HG02981 (cell line): ENCODE measurements at regions not wholly inside any gene's neighbourhood (a gene's known extent, or its start where the extent isn't known, plus 50 kb on each side); places are given as distances from the start of the nearest gene placed in this dataset.

ENCODE experiments used
- ATAC-seq: cut with Tn5 transposase; IDR thresholded peaks from one replicate; pipeline ENCODE4 v1.9.1; 2021; ENCODE audit warnings: mild to moderate bottlenecking, moderate library complexity; ENCODE audit not compliant: unreplicated experiment

DNA sequence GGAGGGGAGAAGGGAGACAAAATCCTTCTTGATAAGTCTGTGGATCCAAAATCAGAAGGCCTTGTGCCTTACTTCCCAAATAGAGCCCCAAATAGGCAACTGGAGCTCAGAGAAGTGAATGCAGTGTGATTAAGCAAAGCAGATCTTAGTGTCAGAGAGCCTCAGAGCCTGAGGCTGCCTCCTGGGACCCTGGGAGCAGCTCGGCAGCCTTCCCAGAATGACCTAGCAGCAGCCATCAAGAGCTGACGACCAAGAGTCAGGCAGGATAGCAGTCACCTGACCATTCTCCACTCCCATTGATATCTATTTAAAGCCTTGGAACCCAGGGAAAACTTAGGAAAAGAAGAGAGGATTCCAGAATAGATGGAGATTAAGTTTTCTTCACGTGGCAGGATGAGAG lies 78.0 kb upstream of the SMYD2 start:
- ATAC-seq = no peak

DNA sequence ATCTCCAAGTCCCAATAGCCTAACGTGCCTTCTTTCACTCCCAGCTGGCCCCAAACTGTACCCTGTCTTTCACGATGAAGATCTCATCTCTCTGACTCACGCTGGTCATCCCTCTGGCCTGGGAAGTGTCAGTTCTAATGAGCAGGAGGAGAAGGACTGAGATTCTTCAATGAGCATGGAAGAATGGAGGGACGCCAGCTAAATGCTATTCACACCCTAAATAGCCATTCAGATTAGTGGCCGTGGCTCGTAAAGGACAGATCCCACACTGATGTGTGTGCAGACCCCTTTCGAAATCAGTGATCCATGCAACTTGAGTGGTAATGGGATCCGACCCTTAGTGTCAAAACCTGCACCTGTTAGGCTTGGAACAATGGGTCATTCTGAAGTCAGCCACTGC lies 75.9 kb upstream of the SMYD2 start:
- no peak for ATAC-seq

DNA sequence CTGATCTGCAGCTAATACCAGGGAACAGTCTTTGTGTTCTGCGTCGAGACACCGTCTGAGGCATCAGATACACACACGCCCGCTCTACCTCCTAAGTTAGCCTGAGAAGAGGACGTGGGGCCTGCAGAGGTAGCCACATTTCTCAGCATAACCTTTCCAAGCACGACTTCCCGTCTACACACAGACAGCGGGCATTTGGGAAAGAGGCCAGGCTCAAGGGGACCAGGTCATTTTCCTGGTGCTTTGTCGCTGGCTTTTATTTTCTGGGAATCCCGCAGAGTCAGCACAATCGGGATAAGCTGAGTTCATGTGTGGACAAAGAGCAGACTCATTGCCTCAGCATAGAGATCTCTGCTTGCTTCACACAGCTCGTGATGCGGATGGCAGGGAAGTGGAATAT lies 72.5 kb upstream of the SMYD2 start:
- no peak for ATAC-seq

DNA sequence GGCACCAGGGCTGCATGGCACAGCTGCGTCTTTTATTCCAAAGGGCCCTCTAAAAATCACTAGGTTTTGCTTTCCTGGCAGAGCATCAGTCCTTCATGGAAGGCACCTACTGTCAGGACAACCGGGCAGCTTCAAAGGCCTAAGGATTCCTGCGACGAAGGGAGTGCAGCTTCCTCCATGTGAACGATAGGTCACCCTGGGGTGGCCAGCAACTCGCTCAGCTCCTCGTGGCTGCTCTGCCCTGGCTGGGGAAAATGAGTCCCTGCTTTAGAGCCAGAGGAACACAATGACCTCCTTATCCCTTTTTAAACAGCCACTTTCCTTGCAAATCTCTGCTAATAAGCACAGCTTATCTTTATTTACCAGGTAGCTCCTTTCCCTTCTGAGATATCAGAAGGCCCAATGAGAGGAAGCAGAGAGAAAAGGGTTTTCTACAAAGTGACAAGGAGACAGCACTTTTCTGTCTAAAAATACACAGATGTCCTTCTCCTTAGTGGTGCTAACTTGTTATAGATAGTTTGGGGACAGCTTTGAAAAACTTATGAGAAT lies 71.6 kb upstream of the SMYD2 start:
- no peak for ATAC-seq

DNA sequence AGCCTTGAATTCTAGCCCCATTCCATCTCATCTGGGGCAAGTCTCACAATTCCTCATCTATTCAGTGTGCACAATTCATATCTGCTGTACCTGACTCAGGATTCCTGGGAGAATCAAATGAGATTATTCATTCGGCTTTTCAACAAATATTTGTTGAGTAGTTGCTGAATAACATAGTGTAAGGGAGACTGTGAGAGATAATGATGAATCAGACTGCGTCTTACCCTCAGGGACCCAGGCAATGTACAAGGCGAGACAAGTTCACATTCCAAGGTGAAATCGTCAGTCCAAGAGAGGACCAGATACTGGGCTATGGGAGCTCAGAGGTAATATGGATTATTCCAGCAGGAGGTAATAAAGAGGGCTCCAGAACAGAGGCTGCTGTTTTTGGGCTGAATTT lies 67.8 kb upstream of the SMYD2 start:
- no peak for ATAC-seq

DNA sequence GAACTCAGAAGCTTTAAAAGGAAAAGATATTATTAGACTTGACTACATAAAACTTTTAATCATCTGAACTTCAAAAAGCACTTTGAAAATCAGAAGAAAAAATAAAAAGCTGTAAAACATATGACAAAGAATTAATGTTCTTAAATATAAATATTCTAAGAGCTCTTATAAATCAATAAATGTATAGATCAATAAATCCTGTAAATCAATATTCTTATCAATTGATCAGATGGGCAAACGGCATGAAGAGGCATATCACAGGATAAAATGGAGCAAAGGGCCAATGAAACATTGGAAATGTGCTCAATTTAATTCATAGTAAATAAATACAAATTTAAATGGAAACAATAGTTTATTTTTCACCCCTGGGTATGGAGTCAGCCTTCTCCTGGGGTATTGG lies 66.1 kb upstream of the SMYD2 start:
- ATAC-seq = no peak

DNA sequence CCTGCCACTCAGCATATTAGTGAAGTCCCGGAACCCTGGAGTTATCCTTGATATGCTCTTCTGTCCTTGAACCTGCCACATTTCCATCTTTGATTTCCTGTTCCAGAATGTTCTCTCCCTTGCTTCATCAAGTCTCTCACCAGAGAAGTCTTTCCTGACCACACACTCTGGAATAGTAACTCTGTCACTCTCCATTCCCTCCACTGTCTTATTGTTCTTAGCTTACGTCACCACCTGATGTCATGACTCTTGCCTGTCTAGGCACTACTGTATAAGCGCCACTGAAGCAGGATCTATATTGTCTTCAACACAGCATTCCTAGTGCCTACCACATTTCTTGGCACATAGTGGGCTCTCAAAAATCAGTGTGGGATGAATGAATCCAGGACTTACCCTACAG lies 65.4 kb upstream of the SMYD2 start:
- ATAC-seq = no peak

DNA sequence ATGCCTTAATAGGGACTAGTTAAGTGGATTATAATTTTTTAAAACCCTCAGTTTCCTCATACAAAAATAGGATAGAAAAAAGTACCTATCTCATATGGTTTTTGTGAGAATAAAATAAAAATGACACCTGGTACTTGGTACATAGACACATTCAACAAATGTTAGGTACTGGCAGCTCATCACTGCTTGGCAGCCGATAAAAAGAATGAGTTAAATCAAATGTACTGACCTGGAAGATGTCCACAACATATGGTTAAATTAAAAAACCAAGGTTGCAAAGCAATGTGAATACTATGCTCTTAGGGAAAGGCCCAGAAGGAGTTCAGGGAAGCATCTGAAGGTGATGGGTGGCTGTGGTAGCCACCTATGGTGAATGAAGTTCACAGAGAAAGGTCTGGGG lies 64.9 kb upstream of the SMYD2 start:
- ATAC-seq = no peak

DNA sequence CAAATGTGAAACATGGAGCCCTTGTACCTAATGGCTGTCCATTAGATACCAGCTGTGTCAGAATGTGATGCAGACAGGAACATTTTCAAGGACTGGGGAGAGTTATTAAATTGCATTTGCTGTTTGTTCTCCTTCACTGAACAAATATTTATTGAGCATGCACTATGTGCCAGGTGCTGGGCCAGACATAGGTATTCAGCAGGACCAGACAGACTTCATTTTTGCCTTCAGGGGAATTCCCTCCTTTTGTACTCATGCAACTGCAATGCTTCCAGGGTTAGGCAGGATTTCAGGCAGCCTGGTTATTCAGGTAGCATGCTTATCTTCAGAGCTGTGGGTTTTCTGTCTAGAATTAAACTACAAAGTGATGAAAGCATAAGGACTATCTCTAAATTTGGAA lies 64.2 kb upstream of the SMYD2 start:
- no peak for ATAC-seq

DNA sequence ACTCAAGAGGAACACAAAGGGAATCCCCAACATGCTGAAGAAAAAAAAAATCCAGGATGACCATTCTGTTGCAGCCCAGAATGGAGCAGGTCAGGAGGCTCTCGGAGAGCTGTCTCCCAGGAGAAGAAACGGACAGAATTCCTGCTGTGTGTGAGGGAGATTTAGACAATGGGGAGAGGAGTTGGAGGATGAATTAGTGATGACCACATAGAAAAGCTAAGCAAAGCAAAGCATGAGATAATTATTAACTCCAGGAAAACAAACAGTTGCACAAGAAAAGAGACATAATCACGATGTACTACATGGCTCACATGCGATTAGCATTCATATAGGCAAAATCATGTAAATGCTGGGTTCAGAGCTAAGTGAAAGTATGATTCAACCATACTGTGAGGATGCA lies 61.1 kb upstream of the SMYD2 start:
- ATAC-seq = no peak

DNA sequence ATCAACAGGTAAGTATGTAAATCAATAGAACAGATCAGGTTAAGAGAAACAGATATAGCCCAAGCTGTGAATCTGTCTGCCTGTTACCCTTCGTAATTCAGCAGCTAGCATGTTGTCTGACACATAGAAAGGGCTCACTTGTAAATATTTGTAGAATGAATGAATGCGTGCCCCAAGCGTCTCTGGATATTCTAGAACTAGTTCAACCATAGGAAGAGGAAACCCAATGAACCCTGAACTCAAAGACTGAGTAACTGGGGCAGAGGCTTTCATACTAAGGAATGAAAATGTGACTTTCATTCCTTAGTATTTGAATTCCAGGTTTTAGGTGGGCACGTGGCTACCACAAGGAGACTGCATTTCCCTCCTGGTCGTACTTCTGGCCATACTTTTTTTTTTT lies 60.1 kb upstream of the SMYD2 start:
- ATAC-seq = no peak

DNA sequence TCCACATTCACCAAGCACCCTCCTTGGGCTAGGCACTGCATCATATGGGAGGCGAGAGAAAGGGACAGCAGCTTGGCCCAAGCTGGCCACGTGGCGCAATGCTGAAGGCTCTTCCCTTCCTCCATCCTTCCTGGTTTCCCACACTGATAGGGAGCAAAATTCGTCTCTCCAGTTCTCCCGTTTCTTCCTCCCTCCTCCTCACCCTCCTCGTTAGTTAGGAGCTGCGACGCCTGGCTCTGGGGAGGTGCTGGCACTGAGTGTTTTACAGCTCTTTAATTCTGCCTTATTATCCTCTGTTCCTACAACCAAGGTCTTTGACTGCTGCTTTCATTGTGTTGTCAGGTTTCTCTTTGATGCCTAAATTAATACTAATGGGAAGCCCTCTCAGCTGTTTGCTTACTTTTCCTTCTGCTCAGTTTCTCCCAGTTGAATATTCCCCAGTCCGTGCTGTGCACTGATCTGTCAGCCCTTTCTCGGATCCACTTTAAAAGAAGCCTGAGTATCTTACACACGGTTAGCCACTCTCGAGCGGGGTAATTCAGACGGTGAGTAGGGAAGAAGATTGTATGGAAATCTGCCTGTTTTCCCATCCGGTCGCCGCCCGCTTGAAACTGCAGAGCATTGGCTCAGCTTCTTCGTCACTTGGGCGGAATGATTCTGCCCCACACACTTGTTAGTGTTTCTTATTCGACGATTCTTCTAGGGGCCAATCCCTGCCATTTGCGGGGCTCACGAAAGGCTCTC lies 56.2 kb upstream of the SMYD2 start:
- no peak for ATAC-seq

DNA sequence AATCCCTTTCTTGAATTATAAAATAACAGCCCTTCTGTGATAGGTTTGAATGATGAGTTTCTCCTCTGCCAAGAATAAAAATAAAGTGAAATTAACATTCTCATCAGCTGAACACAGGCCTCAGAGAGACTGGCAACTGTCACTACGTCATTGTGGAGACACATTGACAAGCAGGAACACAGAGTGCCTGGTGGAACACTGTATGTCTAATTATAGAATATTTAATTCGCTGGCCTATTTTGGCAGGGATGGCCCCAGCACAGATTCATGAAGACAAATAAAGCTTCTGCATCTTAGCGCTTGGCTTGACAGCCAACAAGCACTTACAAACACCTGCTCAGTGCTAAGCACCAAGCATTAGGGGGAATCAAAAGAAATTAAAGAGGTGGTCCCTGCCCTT lies 52.0 kb upstream of the SMYD2 start:
- no peak for ATAC-seq

DNA sequence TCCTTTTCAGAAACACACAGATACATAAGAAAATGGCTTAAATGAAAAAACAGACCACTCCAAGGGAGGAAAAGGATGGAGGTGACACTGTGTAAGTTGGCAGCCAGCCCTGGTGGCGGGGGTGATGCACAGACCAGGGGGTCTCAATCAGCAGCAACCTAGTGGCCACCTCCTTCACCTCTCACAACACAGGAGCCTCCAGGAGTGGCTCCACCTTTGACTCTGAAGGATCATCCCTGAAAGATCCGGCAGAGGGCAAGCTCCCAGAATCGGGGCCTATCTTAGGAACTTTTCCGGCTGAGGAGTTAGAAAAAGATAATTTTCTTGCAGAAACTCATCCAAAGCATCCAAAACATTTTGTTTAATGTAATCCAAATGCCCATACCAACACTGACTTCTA lies 51.2 kb upstream of the SMYD2 start:
- ATAC-seq = no peak
